ENCODE measurements at regions not wholly inside any gene's neighbourhood (a gene's known extent, or its start where the extent isn't known, plus 50 kb on each side); places are given as distances from the start of the nearest gene placed in this dataset.

GRCh38 chr2:60604486-60605064 lies 51.1 kb upstream of the BCL11A start:
- TF ChIP-seq CTCF (IDR thresholded peaks at IDR 0.05), result no peak
- no peak for TF ChIP-seq POLR2A (IDR thresholded peaks at IDR 0.05)
- no peak for TF ChIP-seq POLR2AphosphoS5 (IDR thresholded peaks at IDR 0.05)

Measured in suprapubic skin (tissue), 4 donors.